HFF-Myc (cell line): ENCODE measurements at regions not wholly inside any gene's neighbourhood (a gene's known extent, or its start where the extent isn't known, plus 50 kb on each side); places are given as distances from the start of the nearest gene placed in this dataset.

Experiments
- DNase-seq: peaks from one replicate; pipeline ENCODE4 v3.0.0-alpha.2; 2011; ENCODE audit warnings: low read depth; ENCODE audit errors: extremely low read depth
- H3K4me3 ChIP-seq: replicated peaks from 2 replicates; pipeline ENCODE4 v1.5.1; 2011; ENCODE audit warnings: low read depth, mild to moderate bottlenecking, control low read depth, low read length
- TF ChIP-seq, protein P1 (sequence below): IDR thresholded peaks from 2 replicates; pipeline ENCODE4 v1.5.1; 2012; ENCODE audit warnings: mild to moderate bottlenecking, low read depth, low read length, control low read depth; ENCODE audit errors: missing control alignments

- DNase-seq, result no peak
- no peak overlapping the region for H3K4me3 ChIP-seq
- TF ChIP-seq, protein P1, sequence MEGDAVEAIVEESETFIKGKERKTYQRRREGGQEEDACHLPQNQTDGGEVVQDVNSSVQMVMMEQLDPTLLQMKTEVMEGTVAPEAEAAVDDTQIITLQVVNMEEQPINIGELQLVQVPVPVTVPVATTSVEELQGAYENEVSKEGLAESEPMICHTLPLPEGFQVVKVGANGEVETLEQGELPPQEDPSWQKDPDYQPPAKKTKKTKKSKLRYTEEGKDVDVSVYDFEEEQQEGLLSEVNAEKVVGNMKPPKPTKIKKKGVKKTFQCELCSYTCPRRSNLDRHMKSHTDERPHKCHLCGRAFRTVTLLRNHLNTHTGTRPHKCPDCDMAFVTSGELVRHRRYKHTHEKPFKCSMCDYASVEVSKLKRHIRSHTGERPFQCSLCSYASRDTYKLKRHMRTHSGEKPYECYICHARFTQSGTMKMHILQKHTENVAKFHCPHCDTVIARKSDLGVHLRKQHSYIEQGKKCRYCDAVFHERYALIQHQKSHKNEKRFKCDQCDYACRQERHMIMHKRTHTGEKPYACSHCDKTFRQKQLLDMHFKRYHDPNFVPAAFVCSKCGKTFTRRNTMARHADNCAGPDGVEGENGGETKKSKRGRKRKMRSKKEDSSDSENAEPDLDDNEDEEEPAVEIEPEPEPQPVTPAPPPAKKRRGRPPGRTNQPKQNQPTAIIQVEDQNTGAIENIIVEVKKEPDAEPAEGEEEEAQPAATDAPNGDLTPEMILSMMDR, result no peak
Observed at GRCh38 chr7:52233248-52233647, 802.2 kb upstream of the POM121L12 start.

DNA sequence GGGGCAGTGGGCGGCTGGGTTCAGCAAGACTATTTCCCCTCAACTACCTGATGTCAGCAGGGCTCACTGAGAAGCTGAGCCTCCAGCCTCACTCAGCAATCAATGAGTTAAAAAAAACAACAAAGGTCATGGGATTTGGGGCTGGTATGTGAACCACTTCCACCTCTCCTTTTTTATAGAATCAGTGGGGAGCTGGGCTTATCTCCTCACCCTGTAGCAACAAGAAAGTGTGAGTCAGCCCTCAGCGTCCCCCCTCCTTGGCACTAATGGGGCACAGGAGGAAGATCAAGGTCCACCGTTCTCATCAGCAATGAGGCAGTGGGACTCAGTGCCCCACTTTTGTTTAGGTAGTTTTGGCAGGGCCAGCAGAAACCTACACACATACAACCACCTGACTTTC lies 823.5 kb upstream of the POM121L12 start:
- H3K4me3 ChIP-seq, result no peak overlapping the region
- TF ChIP-seq, protein P1, result no peak
- no peak for DNase-seq

GRCh38 chr7:52209614-52210013 lies 825.8 kb upstream of the POM121L12 start:
- DNase-seq, result no peak
- no peak overlapping the region for H3K4me3 ChIP-seq
- TF ChIP-seq, protein P1, result no peak

- no peak for DNase-seq
- H3K4me3 ChIP-seq, result no peak overlapping the region
- TF ChIP-seq, protein P1, result no peak
Observed at GRCh38 chr7:52197221-52197620, 838.2 kb upstream of the POM121L12 start.

DNA sequence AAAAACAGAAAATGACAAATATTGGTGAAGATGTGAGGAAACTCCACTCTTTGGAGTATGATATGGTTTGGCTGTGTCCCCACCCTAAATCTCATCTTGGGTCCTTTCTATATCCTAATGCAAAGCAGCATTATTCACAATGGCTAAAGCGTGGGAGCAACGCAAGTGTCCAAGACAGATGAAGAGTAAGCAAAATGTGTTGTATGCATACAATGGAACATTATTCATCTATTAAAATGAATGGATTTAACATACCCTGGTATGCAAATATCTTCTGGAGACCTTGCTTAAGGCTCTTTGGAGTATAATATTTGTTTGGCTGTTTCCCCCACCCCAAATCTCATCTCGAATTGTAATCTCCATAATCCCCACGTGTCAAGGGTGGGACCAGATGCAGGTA lies 839.8 kb upstream of the POM121L12 start:
- TF ChIP-seq, protein P1, result no peak
- DNase-seq, result no peak
- no peak overlapping the region for H3K4me3 ChIP-seq

DNA sequence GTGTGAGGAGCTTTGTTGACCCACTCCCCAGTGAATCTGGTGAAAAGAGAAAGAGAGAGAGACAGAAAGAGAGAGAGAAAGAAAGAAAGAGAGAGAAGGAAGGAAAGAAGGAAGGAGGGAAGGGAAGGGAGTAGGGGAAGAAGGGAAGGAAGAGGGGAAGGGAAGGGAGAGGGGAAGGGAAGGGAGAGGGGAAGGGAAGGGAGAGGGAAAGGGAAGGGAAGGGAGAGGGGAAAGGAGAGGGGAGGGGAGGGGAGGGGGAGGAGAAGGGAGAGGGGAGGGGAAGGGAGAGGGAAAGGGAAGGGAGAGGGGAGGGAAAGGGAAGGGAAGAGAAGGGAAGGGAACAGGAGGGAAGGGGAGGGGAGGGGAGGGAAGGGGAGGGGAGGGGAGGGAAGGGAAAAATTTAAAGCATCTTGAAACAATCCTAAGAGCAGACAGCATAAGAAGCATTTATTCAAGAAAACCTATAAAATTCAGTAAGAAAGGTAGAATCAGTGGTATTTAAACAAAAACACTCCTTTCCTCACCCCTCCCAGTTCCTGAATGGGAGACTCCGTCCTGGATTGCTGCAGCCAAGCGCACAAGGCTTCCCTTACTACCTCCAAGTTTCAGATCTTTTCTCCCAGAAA lies 846.2 kb upstream of the POM121L12 start:
- TF ChIP-seq, protein P1, result no peak
- DNase-seq, result no peak
- no peak overlapping the region for H3K4me3 ChIP-seq
